HT1080 (cell line): ENCODE measurements at regions not wholly inside any gene's neighbourhood (a gene's known extent, or its start where the extent isn't known, plus 50 kb on each side); places are given as distances from the start of the nearest gene placed in this dataset.

Experiments used
- DNase-seq: peaks from one replicate; pipeline ENCODE4 v3.0.0-alpha.2; 2015; ENCODE audit warnings: low read depth

- DNase-seq, result peak; percentile 6
Observed at GRCh38 chr2:146123714-146124113, 1603.8 kb upstream of the ZEB2 start.

GRCh38 chr2:146123256-146123655 is 1603.3 kb upstream of the ZEB2 start:
- no peak for DNase-seq

GRCh38 chr2:146119586-146119985 is 1599.7 kb upstream of the ZEB2 start:
- no peak for DNase-seq

GRCh38 chr2:146108993-146109392 is 1589.1 kb upstream of the ZEB2 start:
- DNase-seq, result no peak

- DNase-seq, result no peak
Observed at GRCh38 chr2:146094185-146094584, 1574.3 kb upstream of the ZEB2 start.

- no peak for DNase-seq
Observed at GRCh38 chr2:146081459-146081858, 1561.5 kb upstream of the ZEB2 start.

GRCh38 chr2:146080925-146081324 is 1561.0 kb upstream of the ZEB2 start:
- no peak for DNase-seq

- peak; percentile 7 for DNase-seq
Observed at GRCh38 chr2:146079216-146079615, 1559.3 kb upstream of the ZEB2 start.

GRCh38 chr2:146077156-146077555 is 1557.2 kb upstream of the ZEB2 start:
- DNase-seq, result no peak

- no peak for DNase-seq
Observed at GRCh38 chr2:146068051-146068450, 1548.1 kb upstream of the ZEB2 start.

GRCh38 chr2:146048141-146048540 is 1528.2 kb upstream of the ZEB2 start:
- DNase-seq, result no peak

- no peak for DNase-seq
Observed at GRCh38 chr2:146041274-146041910, 1521.5 kb upstream of the ZEB2 start.

- DNase-seq, result no peak
Observed at GRCh38 chr2:146040051-146040450, 1520.1 kb upstream of the ZEB2 start.

- DNase-seq, result no peak
Observed at GRCh38 chr2:146038014-146038413, 1518.1 kb upstream of the ZEB2 start.

- no peak for DNase-seq
Observed at GRCh38 chr2:146037334-146037870, 1517.5 kb upstream of the ZEB2 start.

- DNase-seq, result no peak
Observed at GRCh38 chr2:146031158-146031557, 1511.2 kb upstream of the ZEB2 start.

GRCh38 chr2:146027156-146027555 is 1507.2 kb upstream of the ZEB2 start:
- DNase-seq, result no peak

- DNase-seq, result no peak
Observed at GRCh38 chr2:146025519-146025918, 1505.6 kb upstream of the ZEB2 start.

- no peak for DNase-seq
Observed at GRCh38 chr2:146024212-146024743, 1504.4 kb upstream of the ZEB2 start.

GRCh38 chr2:146004462-146004861 is 1484.5 kb upstream of the ZEB2 start:
- DNase-seq, result no peak

- no peak for DNase-seq
Observed at GRCh38 chr2:146003337-146003736, 1483.4 kb upstream of the ZEB2 start.

- no peak for DNase-seq
Observed at GRCh38 chr2:145994910-145995309, 1475.0 kb upstream of the ZEB2 start.

- no peak for DNase-seq
Observed at GRCh38 chr2:145992572-145992971, 1472.7 kb upstream of the ZEB2 start.
